NCI-H2227 (cell line): ENCODE measurements at regions not wholly inside any gene's neighbourhood (a gene's known extent, or its start where the extent isn't known, plus 50 kb on each side); places are given as distances from the start of the nearest gene placed in this dataset.
"Not testable (repeated sequence)": the region's sequence is repeated elsewhere in the genome, so short reads cannot be mapped to it uniquely, and the experiment has no call there.

Experiments used
- DNase-seq: peaks from one replicate; lab custom pipeline; 2025; ENCODE audit not compliant: unreplicated experiment; lab: John Stamatoyannopoulos, UW

- no peak for DNase-seq
These were observed 99.8 kb downstream of the PSMG1 start for GRCh38 chr21:39083377-39084008.

GRCh38 chr21:39082656-39083376 is 100.4 kb downstream of the PSMG1 start:
- no peak for DNase-seq

- DNase-seq: no peak
These were observed 102.9 kb downstream of the PSMG1 start for GRCh38 chr21:39080366-39080765.

- no peak for DNase-seq
These were observed 103.6 kb downstream of the PSMG1 start for GRCh38 chr21:39079617-39080016.

- no peak for DNase-seq
These were observed 104.8 kb downstream of the PSMG1 start for GRCh38 chr21:39078322-39079065.

- DNase-seq: no peak
These were observed 105.4 kb downstream of the PSMG1 start for GRCh38 chr21:39077876-39078275.

GRCh38 chr21:39074508-39074907 is 108.7 kb downstream of the PSMG1 start:
- DNase-seq: no peak

- no peak for DNase-seq
These were observed 109.5 kb downstream of the PSMG1 start for GRCh38 chr21:39073717-39074116.

GRCh38 chr21:39073063-39073462 is 110.2 kb downstream of the PSMG1 start:
- DNase-seq: no peak

GRCh38 chr21:39072468-39072867 is 110.8 kb downstream of the PSMG1 start:
- DNase-seq: no peak

GRCh38 chr21:39071623-39072214 is 111.5 kb downstream of the PSMG1 start:
- no peak for DNase-seq

- not testable (repeated sequence) for DNase-seq
These were observed 113.4 kb downstream of the PSMG1 start for GRCh38 chr21:39069856-39070255.

- DNase-seq: no peak
These were observed 116.1 kb downstream of the PSMG1 start for GRCh38 chr21:39066829-39067780.

GRCh38 chr21:39065917-39066316 is 117.3 kb downstream of the PSMG1 start:
- no peak for DNase-seq

GRCh38 chr21:39064325-39065012 is 118.8 kb downstream of the PSMG1 start:
- DNase-seq: no peak

- DNase-seq: no peak
These were observed 119.7 kb downstream of the PSMG1 start for GRCh38 chr21:39063517-39063916.

- no peak for DNase-seq
These were observed 121.1 kb downstream of the PSMG1 start for GRCh38 chr21:39062196-39062595.

GRCh38 chr21:39061766-39062165 is 121.5 kb downstream of the PSMG1 start:
- no peak for DNase-seq

GRCh38 chr21:39060485-39061083 is 122.7 kb downstream of the PSMG1 start:
- no peak for DNase-seq

- no peak for DNase-seq
These were observed 126.1 kb downstream of the PSMG1 start for GRCh38 chr21:39057121-39057520.
